Endometrium (tissue), 2 donors: ENCODE measurements at regions not wholly inside any gene's neighbourhood (a gene's known extent, or its start where the extent isn't known, plus 50 kb on each side); places are given as distances from the start of the nearest gene placed in this dataset.
A peak's percentile ranks its signal among the peaks of the same experiment; 100 is the strongest.

Source experiments
- FAIRE-seq: peaks from 2 replicates; lab custom pipeline; 2012; peaks lifted over from hg19 to GRCh38; lab: Jason Lieb, UNC
- donor health status: control.
- donor health status: control.

DNA sequence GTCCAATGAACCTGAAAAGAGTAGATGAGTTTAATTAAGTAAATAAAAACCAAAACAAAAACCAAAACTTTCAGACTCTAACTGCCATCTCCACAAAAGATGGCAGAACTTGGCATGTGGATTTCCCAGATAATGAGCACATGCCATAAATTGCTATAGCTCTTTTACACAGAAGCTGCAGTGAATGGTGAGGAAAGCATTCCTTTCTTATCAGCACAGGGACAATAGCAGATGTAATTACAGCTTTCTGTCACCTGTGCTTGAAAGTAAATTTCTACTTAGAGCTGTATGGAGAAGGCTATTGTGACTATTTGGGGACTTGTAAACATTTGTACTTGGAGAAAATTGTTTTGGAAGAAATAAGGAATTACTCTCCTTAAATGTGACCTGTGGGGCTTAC, 378.4 kb downstream of the RPRM start:
- no peak for FAIRE-seq

DNA sequence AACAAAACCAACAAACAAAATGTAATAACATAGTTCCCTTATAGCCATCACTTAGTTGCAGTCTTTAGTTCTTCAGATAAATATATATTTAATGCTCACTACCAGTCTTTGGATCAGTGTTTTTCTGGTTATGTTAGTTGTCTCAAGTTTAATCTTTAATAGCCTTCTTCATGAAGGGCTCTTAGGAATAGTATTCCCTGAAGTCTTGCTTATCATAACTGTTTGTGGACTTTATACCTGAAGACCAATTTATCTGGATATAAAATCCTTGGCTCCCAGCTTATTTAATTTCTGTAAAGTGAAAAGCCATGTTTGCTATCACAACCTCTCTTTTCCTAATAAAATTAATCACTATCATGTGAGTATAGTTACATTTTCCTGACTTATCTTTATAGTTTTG, 379.7 kb downstream of the ARL6IP6 start:
- FAIRE-seq = no peak

DNA sequence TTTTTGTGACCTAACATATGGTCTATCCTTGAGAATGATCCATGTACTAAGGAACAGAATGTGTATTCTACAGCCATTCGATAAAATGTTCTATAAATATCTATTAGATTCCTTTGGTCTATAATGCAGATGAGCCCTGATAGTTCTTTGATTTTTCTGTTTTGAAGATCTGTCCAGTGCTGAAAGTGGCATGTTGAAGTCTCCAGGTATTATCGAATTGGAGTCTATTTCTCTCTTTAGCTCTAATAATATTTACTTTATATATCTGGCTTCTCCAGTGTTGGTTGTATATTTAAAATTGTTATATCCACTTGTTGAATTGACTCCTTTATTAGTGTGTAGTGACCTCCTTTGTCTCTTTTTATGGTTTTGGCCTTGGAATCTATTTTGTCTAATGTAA, 377.9 kb downstream of the ARL6IP6 start:
- FAIRE-seq = no peak

DNA sequence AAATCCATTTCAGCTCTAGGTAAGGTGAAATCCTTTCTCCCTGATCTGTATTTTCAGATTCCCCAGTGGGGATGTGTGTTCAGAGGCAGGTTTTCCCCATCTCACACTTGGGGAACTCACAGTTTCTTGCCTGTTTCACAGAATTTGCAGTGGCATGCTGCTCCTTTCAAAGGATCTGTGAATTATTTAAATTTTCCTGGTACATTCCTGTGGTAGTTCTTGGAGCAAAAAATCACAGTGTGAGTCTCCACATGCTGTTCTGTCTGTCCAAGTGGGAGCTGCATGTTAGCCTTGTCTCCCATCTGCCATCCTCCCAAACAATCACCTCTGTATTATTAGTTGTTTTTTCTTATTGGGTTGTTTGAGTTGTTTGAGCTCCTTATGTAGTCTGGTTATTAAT, 372.9 kb downstream of the ARL6IP6 start:
- FAIRE-seq = no peak

DNA sequence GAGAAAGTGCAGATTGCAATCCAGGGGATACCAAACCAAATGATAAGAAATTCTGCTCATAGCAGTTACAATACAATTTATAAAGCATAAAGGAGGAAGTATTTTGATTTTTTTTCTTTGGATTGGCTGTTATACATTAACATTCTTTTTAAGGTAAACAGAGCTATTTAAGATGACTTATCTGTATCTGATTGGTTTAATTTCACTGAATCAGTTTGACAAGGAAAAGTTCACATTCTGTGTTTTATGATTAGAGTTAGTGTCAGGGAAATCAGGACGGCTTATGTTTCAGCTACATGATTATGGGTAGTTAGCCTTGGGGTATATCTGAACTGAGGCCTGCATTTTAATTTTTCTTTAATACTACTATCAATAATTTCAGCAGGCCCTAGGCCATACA, 360.9 kb downstream of the ARL6IP6 start:
- no peak for FAIRE-seq

DNA sequence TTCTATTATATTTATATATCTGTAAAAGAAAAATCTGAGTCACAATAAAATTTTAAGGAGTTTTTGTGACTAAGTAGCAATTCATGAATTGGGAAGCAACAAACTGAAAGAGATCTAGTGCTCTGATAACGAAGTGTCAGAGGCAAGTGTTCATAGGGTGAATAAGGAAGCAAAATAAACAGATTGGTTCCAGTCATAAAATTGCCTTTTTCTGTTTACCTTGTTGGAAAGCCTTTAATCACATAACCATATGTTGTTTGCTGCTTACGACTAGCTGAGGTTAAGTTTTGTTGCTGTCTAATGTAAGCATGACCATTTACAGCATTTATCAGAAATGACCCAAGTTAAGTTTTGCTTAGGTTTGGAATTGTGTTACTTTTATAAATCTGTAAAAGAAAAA, 358.9 kb downstream of the ARL6IP6 start:
- peak; percentile 8 for FAIRE-seq

DNA sequence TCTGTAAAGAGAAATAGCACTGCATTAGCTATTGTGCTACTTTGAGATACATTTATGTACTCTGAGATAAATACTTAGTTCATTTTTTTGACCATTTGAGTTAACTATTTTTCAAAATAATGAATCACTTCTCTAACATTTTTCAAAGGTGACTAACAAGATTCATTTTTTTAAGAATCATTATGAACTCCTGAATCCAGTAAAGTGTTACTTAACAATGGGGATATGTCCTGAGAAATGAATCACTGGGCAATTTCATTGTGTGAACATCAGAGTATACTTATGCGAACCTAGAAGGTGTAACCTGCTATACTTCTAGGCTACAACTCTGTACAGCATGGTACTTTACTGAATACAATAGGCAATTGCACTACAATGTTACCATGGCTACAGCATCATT, 355.8 kb downstream of the ARL6IP6 start:
- FAIRE-seq = no peak

DNA sequence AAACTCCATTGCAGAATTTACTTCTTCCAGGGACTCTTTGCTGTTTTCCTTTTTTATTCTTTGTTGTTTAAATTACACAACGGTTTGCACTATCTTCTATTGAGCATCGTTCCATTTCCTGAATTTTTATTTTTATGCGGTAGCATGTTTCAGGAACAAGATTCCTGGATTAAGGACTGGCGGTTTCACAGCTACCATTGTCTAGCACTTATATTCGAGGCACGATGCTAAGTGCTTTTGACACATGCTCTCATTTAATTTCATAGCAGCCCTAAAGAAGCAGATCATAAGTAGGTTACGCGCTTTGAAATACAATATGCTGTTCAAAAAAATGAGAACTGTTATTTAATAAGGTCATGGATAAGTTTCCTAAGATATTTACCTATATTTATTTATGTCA, 354.4 kb downstream of the ARL6IP6 start:
- FAIRE-seq = no peak

DNA sequence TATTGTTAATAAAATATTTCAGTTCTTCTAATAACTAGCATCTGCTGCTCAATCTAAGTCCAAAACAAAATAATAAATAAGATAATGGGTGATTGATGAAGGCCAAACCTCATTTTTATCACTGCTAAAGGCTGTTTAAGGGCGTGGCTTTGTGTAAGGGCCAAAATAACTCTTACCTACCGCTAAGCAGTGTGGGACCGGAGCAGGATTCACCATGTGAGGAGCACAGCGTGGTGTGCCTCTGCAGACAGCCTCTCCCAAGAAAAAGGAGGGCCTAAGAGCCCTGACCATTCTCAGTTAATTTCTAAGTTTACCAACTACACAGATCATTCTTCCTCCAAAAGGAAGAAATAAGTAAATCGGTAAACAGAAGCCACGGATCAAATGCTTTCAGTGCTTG, 353.7 kb downstream of the ARL6IP6 start:
- no peak for FAIRE-seq

DNA sequence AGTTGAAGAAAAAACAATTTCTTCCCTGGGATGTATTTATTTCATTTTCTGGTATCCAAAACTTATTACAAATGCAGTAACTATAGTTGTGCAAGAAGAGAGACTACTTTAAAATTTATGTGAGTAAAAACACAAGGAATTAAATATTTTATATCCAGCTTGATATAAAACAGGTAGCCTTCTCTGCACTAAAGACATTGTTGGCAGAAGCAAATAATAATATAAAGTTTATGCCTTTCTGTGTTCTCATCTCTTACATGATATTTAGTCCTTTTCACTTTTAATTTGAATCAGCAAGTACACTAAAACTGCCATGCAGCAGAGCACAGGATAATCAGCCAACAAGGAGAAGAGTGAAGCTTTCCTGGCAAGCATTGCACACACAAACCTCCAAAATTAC, 352.7 kb downstream of the ARL6IP6 start:
- FAIRE-seq = no peak

DNA sequence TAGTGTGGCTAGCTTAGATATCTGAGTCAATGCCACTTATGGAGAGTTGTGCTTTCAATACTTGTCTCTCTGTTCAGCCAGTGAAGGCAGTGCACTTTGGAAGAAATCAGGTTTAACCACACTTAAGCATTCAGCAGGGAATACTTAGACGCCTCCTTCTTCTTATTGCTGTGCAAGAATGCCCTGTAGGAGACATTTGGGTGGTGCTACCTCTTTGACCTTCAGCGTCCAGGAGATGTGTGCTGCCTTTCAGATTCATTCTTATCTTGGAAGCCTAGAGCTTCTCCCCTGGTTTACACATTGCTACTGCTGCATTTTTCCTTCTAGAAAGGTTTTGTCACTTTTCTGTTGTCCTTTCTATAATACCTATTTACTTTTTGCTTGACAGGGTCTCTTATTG, 350.5 kb downstream of the ARL6IP6 start:
- no peak for FAIRE-seq

DNA sequence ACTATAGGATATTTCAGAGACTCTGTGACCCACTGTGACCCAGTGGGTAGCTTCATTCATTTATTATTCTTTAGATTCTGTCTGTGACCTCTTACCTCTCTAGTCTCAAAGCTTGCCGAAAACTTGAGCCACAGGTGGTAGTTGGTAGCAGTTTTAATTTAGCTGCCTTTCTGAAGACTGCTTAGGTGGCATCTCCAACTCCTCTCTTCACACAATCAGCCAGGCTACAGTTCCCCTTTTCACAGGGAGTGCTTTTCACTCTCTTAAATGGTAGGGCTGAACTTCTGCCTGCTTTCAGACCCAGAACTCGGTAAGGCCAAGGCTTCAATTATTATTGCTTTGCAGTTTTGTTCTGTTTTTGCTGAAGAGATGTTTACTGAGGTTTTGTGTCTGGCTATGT, 349.6 kb downstream of the ARL6IP6 start:
- FAIRE-seq = no peak

DNA sequence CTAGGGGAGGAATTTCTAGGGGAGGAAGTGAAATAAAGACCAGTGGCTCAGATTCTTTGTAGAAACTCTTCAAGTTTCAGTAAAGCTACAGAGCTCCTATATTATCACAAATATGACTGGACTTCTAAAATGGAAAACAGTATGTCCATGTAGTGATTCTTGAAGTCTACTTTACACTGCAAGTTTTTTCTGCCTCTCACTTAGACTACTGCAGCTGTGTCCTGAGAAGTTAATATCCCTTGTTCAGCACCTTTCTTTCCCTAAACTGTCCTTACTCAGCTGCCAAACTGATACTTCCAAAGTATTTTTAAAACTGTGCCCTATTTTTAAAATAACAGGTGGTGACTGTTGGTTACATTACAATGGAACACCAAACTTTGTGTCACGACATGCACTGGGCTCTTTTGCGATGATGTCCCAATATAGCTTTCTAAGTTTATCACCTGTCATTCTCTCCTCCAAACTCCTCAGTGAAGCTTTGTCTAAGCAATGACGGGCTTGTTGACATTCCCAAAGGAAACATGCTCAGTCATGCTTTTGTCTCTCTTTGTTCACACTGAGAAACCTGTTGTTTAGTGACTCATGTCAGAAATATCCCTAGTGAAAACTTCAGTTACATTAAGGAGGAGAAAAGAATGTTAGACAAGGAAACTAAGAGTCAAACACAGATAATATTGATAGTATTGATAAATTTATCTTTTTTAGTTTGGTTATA, 341.1 kb downstream of the ARL6IP6 start:
- no peak for FAIRE-seq

DNA sequence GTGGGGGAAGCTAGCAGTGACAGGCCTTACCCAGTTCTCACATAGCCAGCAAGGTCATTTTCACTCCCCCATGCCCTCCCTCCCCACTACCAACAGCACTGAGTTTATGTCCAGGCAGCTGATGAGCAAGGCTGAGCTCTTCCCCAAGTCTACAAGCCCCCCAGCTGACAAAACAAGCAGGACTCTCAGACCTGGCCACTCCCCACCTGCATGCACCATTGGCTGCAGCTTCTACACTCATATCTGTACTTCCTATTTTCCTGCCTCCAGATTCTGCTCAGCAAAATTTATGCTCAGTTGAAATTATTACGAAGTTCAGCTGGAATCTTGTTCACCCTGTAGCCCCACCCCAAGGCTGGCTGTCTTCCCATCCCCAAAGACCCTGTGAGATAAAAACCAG, 339.3 kb downstream of the ARL6IP6 start:
- no peak for FAIRE-seq

DNA sequence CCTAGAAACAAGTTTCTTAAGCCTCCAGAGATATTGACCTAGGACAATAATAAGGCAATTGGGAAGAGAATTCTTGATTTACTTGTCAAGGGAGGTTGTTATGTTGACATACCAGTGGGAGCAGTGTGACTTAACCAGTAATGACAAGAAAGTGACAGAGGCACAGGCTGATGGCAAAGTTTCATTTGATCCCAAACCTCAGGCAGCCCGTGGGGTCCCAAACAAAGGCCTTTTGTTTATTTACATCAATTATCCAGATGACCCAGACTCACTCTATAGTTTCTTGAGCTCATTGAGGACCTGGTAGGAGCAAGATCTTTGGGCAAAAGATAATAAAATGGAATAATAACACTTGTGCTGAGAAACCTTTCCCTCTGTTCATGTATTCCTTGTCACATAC, 336.8 kb downstream of the ARL6IP6 start:
- FAIRE-seq = no peak

DNA sequence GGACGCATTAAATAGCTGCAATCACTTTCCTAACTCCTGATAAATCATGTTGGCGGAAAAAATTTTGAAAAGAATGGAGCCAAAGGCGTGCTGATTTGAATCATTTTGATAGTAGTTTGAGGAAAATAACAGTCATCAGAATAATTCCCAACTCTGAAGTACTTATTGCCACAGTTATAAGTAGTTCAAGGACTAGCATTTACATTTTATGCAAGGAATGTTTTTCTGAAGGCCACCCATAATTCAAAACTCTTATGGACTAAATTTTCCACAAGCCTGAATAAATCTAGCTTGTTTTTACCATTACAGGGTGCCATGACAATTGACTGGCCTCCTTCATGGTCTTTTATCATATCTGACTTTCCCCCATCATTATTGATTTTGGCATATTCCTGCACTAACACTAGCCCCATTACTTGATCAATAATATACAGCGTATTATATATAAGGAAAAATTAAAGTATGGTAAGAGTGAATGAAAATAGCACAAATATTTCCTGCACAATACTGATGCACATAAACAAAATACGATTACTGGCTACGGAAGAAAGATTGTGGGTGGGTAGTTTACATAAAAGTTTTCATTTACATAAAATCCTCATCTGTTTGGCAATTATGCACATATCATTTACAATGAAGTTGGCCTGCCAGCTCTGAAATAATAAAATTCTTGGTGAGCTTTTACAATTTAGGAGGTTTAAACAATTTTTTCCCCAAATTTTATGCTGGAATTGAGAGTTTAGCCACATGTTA, 334.6 kb downstream of the ARL6IP6 start:
- FAIRE-seq = no peak

DNA sequence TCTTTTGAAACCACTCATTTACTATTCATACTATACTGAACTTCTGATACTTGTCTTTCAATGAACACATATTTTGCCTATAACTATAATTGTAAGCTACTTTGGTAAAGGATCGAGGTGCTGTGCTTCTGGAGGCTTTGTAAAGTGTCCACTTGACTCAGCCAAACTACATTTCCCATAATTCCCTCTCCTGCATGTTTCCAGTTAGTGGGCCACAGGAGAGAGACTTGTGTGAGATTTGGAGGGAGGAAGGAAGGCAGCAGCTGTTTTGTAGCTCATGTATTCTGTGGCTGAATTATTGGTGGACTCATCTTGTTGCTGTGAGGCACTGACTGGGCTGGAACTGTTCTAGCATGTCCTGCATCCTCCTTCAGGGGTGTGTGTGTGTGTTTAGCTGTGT, 328.8 kb downstream of the ARL6IP6 start:
- FAIRE-seq = no peak

DNA sequence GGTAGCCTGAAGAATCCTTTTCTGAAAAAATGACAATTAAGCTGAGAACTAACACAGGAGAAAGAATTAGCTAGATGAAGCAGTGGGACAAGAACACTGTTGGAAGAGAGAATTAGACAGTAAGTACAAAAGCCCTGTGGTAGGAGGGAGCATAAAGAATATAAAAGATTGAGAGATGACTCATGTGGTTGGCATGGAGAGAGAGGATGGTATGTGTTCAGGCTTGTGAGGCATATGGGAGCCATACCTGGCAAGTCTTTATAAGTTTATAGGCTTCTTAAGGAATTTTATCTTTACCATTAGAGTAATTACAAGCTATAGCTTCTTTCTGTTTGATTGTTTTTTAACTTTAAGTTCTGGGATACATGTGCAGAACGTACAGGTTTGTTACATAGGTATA, 325.0 kb downstream of the ARL6IP6 start:
- no peak for FAIRE-seq

DNA sequence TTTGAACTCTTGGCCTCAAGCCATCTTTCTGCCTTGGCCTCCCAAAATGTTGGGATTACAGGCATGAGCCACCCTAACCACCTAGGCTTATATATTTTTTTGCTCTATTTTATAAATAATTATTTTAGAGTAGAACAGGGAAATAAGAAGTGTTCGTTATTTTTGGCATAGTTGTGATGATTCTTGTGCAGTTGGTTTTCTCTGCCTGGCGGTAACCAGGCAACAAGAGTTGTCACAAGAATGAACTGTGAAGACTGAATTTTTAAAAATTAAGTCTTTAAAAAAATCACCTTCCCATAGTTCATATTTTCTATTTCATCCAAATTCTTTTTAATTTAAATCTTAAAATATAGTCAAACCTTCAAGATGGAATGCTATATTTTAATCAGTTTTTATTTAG, 310.2 kb downstream of the ARL6IP6 start:
- FAIRE-seq = no peak

DNA sequence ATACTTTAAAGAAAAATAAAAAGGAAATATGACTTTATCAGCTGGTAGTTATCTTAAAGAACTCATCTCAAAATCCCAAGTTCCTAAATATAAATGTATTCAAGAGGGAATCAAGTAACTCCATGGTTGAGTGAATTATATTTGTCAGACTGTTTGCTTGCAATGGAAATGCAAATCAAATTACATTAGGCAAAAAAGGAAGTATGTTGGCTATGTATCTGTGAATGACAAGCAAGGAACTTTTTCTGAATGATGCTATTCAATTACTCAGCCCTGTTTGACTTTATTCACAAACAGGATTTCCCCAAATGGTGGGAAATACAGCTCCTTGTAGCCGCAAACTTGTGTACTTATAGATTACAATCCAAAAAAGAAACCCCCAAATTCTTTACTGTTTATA, 309.1 kb downstream of the ARL6IP6 start:
- no peak for FAIRE-seq

DNA sequence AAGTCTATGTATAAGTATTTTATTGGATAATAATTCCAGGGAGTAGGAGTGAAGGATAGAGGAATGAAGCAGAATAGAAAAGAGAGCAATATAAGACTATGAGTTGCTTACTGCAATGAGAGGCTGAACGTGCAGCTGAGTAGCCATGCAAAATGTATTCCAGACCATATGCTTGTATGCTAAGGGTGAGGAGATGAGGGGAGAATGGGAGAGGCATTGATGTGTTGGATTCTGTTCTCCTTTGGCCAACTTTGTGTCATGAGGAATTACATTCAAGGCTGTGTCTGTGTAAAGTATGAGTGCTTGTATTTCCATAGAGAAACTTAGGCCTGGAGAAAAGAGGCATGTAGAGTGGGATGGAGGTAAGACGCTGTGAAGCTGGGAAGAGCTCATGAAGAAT, 301.8 kb downstream of the ARL6IP6 start:
- no peak for FAIRE-seq

DNA sequence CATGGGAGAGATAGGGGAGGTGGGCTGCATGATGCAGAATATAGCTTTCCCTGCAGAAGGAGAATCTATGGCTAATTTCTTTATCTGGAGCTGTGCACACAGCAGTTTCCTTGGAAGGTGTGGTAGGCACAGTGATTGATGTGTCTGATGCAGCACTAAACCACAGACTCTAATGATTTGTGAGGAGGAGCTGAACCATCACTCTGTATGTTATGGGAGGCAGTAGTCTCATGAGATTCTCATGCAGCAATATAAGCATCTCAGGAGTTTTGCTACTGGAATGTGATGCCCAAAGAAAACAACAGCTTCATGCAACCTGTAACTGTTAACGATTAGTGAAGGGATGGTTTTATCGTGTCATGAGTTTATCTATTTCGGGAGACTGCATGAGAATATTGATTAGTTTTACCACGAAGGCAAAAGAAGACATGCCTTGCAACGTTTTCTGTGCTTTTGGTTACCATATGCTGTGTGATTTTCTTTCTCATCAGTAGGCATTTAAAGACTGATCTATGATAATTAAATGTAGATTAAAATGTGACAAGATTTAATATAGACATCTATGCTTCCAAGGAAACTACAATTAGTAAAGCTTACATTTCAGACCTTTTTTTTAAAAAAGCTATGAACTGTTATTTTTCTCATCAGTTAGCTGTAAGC, 286.8 kb downstream of the ARL6IP6 start:
- no peak for FAIRE-seq

DNA sequence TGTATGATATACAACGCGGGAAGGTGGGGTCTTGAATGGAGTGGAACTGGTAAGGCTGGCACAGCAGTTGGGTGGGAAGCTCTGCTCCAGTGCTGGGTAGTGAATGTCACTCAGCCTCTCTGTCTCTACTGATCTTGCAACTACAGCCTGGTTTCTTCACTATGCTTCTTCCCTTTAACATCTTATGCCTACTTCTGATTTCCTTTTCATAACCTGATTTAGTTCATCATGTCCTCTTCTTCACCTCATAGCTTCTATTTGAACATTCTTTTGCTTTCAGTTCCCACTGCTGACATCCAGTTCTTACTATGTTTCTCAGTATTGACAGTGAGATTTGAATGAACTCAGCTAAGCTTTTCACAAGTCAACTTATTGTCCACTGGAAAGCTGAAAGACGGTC, 286.2 kb downstream of the ARL6IP6 start:
- no peak for FAIRE-seq

DNA sequence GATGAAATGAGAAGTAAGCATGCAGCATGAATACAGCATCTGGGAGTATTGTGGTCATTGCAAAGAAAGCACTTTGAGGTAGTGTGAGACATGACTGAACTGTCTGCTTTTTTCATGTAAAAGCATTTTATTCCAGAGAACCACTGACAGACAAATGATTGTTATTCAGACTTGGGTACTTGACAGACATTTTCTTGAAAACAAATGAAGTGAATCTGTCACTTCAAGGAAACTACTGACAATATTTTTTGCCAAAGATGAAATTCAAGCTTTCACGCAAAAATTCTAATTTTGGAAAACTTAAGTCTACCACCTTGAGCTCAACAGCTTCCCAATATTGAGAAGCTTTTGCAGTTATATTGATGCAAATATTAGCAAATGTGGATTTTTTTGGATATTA, 255.7 kb downstream of the ARL6IP6 start:
- FAIRE-seq = no peak
